ENCODE measurements at regions not wholly inside any gene's neighbourhood (a gene's known extent, or its start where the extent isn't known, plus 50 kb on each side); places are given as distances from the start of the nearest gene placed in this dataset.

GRCh38 chr13:109840893-109841287, 54.5 kb upstream of the IRS2 start:
- TF ChIP-seq POLR2A (IDR thresholded peaks at IDR 0.05; ENCODE audit: control extremely low read depth in 1 of 2, low read depth in 2 of 2, low read length in 2 of 2) (no peak), MAFK (IDR thresholded peaks at IDR 0.05; ENCODE audit: low read depth, low read length) (no peak), CTCF (IDR thresholded peaks at IDR 0.05; ENCODE audit: control extremely low read depth in 1 of 3, insufficient read depth in 1 of 3, low read depth in 1 of 3, low read length in 3 of 3) (no peak), CREB1 (IDR thresholded peaks at IDR 0.05) (no peak), CHD2 (IDR thresholded peaks at IDR 0.05; ENCODE audit: low read length) (no peak), ZNF274 (IDR thresholded peaks at IDR 0.05; ENCODE audit: borderline replicate concordance, extremely low read depth, low read length) (no peak), KDM1A (IDR thresholded peaks at IDR 0.05; ENCODE audit: borderline replicate concordance, low read length) (no peak), POLR2AphosphoS5 (IDR thresholded peaks at IDR 0.05; ENCODE audit: low read depth, low read length) (no peak), JUND (IDR thresholded peaks at IDR 0.05; ENCODE audit: low read length) (no peak)

Measured in H1 (cell line).